Ovary (tissue), 3 donors: ENCODE measurements at regions not wholly inside any gene's neighbourhood (a gene's known extent, or its start where the extent isn't known, plus 50 kb on each side); places are given as distances from the start of the nearest gene placed in this dataset.

ENCODE experiments used
- EP300 ChIP-seq: sonication (generic); formaldehyde crosslinking; IDR thresholded peaks from one replicate; pipeline ENCODE4 v1.6.1; 2017; ENCODE audit warnings: antibody characterized with exemption
- POLR2A ChIP-seq: fragments of 450-650 bp; IDR thresholded peaks from one replicate; pipeline ENCODE4 v1.6.1; 2017; ENCODE audit warnings: antibody characterized with exemption, mild to moderate bottlenecking, moderate library complexity
- TF ChIP-seq, protein P1 (sequence below), 3 donors: fragments of 450-650 bp in 2 of 3; fragments of 200-600 bp in 1 of 3; IDR thresholded peaks; one replicate each; pipeline versions ENCODE4 v1.5.1 to v1.8.0; 2016 to 2022; ENCODE audit warnings: antibody characterized with exemption in 3 of 3, mild to moderate bottlenecking in 1 of 3
- donor health status: DM: no; HTN: no; CAD: no.

DNA sequence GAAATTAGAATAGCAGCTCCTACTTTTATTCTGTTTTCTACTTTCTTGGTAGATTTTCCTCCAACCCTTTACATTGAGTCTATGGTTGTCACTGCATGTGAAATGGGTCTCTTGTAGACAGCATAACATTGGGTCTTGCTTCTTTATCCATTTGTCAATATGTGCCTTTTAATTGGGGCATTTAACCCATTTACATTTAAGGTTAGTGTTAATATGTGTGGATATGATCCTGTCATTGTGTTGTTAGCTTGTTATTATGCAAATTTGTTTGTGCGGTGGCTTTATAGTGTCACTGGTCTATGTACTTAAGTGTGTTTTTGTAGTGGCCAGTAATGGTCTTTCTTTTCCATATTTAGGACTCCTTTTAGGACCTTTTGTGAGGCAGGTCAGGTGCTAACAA lies 276.9 kb upstream of the SPHKAP start:
- TF ChIP-seq, protein P1, sequence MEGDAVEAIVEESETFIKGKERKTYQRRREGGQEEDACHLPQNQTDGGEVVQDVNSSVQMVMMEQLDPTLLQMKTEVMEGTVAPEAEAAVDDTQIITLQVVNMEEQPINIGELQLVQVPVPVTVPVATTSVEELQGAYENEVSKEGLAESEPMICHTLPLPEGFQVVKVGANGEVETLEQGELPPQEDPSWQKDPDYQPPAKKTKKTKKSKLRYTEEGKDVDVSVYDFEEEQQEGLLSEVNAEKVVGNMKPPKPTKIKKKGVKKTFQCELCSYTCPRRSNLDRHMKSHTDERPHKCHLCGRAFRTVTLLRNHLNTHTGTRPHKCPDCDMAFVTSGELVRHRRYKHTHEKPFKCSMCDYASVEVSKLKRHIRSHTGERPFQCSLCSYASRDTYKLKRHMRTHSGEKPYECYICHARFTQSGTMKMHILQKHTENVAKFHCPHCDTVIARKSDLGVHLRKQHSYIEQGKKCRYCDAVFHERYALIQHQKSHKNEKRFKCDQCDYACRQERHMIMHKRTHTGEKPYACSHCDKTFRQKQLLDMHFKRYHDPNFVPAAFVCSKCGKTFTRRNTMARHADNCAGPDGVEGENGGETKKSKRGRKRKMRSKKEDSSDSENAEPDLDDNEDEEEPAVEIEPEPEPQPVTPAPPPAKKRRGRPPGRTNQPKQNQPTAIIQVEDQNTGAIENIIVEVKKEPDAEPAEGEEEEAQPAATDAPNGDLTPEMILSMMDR (IDR thresholded peaks at IDR 0.05): no peak
- TF ChIP-seq POLR2A (no peak), EP300 (no peak)
